Thyroid gland (tissue), 4 donors: ENCODE measurements at regions not wholly inside any gene's neighbourhood (a gene's known extent, or its start where the extent isn't known, plus 50 kb on each side); places are given as distances from the start of the nearest gene placed in this dataset.

Experiments used
- POLR2A ChIP-seq, 2 donors: fragments of 450-650 bp; IDR thresholded peaks; one replicate each; pipeline ENCODE4 v1.6.1; 2017; ENCODE audit warnings: antibody characterized with exemption in 2 of 2, mild to moderate bottlenecking in 2 of 2, moderate library complexity in 1 of 2
- TF ChIP-seq, protein P1 (sequence below), 6 experiments: fragments of 200-600 bp in 3 of 6; fragments of 450-650 bp in 3 of 6; sonication (generic) in 3 of 6; IDR thresholded peaks; one replicate each; pipeline ENCODE4 v1.5.1; 2016 to 2019; ENCODE audit warnings: antibody characterized with exemption in 6 of 6, mild to moderate bottlenecking in 2 of 6, inconsistent platforms in 1 of 6, moderate library complexity in 1 of 6

GRCh38 chr18:71370095-71370494 is 1081.2 kb downstream of the SOCS6 start:
- TF ChIP-seq, protein P1, sequence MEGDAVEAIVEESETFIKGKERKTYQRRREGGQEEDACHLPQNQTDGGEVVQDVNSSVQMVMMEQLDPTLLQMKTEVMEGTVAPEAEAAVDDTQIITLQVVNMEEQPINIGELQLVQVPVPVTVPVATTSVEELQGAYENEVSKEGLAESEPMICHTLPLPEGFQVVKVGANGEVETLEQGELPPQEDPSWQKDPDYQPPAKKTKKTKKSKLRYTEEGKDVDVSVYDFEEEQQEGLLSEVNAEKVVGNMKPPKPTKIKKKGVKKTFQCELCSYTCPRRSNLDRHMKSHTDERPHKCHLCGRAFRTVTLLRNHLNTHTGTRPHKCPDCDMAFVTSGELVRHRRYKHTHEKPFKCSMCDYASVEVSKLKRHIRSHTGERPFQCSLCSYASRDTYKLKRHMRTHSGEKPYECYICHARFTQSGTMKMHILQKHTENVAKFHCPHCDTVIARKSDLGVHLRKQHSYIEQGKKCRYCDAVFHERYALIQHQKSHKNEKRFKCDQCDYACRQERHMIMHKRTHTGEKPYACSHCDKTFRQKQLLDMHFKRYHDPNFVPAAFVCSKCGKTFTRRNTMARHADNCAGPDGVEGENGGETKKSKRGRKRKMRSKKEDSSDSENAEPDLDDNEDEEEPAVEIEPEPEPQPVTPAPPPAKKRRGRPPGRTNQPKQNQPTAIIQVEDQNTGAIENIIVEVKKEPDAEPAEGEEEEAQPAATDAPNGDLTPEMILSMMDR (IDR thresholded peaks at IDR 0.05) = no peak
- TF ChIP-seq POLR2A (IDR thresholded peaks at IDR 0.05) = no peak
